GM21367 (cell line): ENCODE measurements at regions not wholly inside any gene's neighbourhood (a gene's known extent, or its start where the extent isn't known, plus 50 kb on each side); places are given as distances from the start of the nearest gene placed in this dataset.
"Not testable (repeated sequence)": the region's sequence is repeated elsewhere in the genome, so short reads cannot be mapped to it uniquely, and the experiment has no call there.

Experiments
- ATAC-seq: cut with Tn5 transposase; IDR thresholded peaks from one replicate; pipeline ENCODE4 v1.9.1; 2021; ENCODE audit not compliant: unreplicated experiment

DNA sequence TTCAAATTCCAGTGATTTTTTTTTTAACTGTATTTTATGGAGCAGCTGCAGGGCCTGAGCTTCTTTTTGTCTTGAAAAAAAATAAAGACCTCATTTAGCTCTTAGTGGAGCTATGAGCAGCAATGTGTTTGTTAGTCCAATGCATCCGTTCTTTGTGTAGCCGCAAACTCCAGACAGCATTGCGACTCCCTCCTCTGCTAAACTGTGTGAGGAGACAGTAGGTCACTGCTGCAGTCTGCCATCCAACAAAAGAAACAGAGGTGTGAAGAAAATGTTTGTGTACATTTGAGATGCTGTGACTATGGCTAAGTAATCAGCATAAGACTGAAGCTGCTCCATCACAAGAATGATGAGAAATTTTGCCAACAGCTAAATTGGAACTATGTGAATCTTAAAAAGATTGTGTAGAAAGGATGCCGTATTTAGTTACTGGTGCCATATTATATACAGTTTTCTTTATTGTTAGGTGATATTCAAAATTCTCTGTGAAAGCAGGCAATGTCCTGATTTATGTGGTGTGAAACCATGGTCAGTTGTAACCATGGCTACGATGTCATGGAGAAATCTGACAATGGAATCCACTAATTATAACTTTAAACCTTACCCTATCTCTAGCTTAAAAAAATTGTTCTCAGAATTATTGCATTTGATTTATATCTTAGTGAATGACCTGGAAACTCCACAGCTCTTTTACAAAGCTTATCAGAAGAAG, 428.8 kb upstream of the EPHA7 start:
- ATAC-seq: no peak

DNA sequence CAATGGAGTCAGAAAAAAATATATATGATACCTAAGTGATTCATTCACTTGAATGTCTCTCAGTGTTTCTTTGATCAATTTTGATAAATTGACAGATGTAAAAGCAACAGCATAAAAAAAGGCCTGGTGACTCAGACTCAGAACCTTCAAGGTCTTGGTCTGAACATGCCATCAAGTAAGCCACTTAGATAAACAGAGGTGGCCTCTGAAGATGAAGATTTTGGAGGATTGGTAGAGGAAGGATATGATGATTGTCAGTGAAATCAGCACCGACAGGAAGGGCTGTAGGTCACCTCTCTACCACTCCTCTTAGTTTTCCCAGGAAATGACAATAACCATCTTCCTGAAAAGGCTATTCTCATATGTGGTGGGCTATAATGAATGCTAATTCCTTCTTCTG, 422.8 kb upstream of the EPHA7 start:
- ATAC-seq: no peak

GRCh38 chr6:93835451-93836145, 416.2 kb upstream of the EPHA7 start:
- ATAC-seq: not testable (repeated sequence)

GRCh38 chr6:93835026-93835425, 415.7 kb upstream of the EPHA7 start:
- not testable (repeated sequence) for ATAC-seq

GRCh38 chr6:93833326-93833725, 414.0 kb upstream of the EPHA7 start:
- ATAC-seq: not testable (repeated sequence)

- not testable (repeated sequence) for ATAC-seq
These were observed 410.4 kb upstream of the EPHA7 start for GRCh38 chr6:93829757-93830156.

- no peak for ATAC-seq
These were observed 409.6 kb upstream of the EPHA7 start for GRCh38 chr6:93829009-93829408.

- ATAC-seq: no peak
These were observed 409.2 kb upstream of the EPHA7 start for GRCh38 chr6:93828553-93828952.

DNA sequence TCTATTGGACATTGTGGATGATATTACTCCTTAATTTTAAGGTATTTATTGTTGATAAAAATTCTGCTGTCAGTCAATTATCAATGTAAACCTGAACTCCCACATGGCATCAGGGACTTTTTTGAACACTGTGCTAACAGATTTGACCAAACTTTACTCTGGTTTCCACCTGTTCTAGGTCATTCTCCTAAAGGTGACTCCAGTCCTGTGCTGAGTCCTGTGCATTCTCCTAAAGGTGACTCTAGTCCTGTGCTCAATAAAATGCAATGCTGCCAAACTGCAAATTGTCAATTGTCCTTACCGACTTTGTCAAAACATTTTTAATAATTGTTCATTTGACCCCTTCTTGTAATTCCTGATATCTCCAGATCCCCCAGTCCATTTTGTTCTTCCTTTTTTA, 408.4 kb upstream of the EPHA7 start:
- ATAC-seq: no peak

- no peak for ATAC-seq
These were observed 406.6 kb upstream of the EPHA7 start for GRCh38 chr6:93825950-93826349.

DNA sequence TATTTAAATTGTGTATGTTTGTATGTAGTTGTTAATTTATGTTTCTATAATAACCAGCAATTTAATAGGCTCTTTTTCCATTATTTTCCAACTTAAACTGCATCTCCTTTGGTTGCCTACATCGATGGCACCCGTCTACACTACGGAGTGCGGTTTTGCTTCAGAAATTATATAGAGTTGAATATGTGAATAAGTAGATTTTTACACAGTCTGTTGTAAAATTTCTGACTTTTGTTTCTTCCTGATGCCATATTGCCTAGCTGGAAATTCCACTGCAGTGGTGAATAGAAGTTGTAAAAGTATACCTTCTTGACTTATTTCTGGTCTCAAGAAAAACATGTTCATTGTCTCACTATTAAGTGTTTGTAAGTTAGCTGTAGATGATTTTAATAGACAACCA, 404.1 kb upstream of the EPHA7 start:
- no peak for ATAC-seq

- no peak for ATAC-seq
These were observed 403.3 kb upstream of the EPHA7 start for GRCh38 chr6:93822434-93823265.

- no peak for ATAC-seq
These were observed 402.6 kb upstream of the EPHA7 start for GRCh38 chr6:93821953-93822352.

GRCh38 chr6:93820465-93821082, 401.2 kb upstream of the EPHA7 start:
- ATAC-seq: no peak

GRCh38 chr6:93819189-93819588, 399.8 kb upstream of the EPHA7 start:
- ATAC-seq: no peak

DNA sequence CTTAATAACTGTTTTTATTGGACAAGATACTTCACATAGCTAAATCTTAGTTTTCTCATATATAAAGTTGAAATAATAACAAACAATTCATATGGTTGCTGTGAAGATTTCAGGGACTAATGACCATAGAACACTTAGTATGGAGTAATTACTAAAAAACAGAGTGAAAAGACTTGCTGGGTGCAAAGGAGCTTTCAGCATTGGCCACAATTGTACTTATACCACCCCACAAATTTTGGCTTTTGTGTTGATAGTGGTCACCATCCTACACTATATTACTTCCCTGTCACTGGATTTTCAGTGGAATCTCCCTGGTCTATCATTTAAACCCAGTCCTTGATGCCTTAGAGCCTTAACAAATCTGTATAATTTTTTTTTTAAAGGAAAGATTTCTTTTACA, 398.6 kb upstream of the EPHA7 start:
- no peak for ATAC-seq

GRCh38 chr6:93806409-93807270, 387.3 kb upstream of the EPHA7 start:
- no peak for ATAC-seq

DNA sequence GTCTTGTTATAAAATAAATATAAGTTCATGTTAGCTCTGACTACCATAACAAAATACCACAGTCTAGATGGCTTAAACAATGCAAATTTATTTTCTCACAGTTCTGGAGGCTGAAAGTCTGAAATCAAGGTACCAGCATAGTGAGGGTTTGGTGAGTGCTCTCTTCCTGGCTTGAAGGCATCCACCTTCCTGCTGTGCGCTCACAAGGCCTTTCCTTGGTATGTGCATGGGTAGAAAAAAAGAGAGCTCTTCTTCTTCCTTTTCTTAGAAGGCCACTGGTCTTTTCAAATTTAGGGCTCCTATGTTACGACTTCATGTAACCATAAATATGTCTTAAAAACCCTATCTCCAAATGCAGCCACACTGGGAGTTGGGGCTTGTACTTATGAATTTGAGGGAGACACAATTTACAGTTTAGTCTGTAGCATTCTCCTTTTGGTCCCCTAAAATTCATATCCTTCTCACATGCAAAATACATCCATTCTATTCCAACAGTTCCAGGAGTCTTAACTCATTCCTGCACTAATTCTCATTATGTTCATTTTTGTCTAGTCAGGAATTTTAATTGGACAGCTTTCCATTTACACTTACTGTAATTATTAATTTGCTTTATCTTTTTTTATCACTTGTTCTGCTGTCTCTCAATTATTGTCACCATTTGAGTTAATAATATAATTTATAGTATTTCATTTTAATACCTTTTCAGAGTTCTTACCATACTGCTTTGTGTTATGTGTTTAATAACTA, 381.9 kb upstream of the EPHA7 start:
- ATAC-seq: no peak

DNA sequence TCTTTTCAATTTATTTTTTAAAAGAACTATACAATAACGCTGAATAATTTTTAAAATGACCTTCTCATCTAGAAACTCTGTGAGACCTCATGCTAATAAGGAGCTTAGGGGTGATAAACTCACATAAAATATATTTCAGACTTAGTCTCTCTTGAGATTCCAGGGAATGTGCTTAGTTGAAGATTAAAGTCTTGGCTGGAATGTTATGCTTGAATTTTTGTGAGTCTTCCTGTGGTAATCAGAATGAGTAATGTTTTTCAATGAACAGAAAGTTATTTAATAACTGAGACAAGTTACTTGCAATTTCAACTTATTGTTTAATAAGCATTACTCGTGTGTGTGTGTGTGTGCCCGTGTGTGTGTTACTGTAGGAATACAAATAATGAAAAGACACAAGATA, 379.9 kb upstream of the EPHA7 start:
- no peak for ATAC-seq

- ATAC-seq: no peak
These were observed 374.8 kb upstream of the EPHA7 start for GRCh38 chr6:93794166-93794565.
